ENCODE measurements at regions not wholly inside any gene's neighbourhood (a gene's known extent, or its start where the extent isn't known, plus 50 kb on each side); places are given as distances from the start of the nearest gene placed in this dataset.

GRCh38 chr15:70531576-70531975, 231.8 kb downstream of the UACA start:
- TF ChIP-seq CTCF (IDR thresholded peaks at IDR 0.05) (no peak), POLR2A (IDR thresholded peaks at IDR 0.05) (no peak)
